Mesendoderm (in vitro differentiated cells): ENCODE measurements at regions not wholly inside any gene's neighbourhood (a gene's known extent, or its start where the extent isn't known, plus 50 kb on each side); places are given as distances from the start of the nearest gene placed in this dataset.
A peak's percentile ranks its signal among the peaks of the same experiment; 100 is the strongest.

Experiments used
- DNase-seq: peaks from one replicate; pipeline ENCODE4 v3.0.0; 2013
- H2AK5ac ChIP-seq: 2 replicates; pipeline ENCODE4 v1.6.1; 2013; ENCODE audit warnings: low read length, inconsistent platforms
- H2BK120ac ChIP-seq: 2 replicates; pipeline ENCODE4 v1.6.1; 2013; ENCODE audit warnings: low read depth, mild to moderate bottlenecking, low read length, moderate library complexity, mixed read lengths
- H2BK15ac ChIP-seq: replicated peaks from 2 replicates; pipeline ENCODE4 v1.6.1; 2013; ENCODE audit warnings: low read depth, mild to moderate bottlenecking, moderate library complexity
- H2BK5ac ChIP-seq: 2 replicates; pipeline ENCODE4 v1.6.1; 2013; ENCODE audit warnings: low read length, inconsistent platforms
- H3K18ac ChIP-seq: 2 replicates; pipeline ENCODE4 v1.6.1; 2013; ENCODE audit warnings: mild to moderate bottlenecking, low read length, mixed read lengths
- H3K23ac ChIP-seq: one replicate; pipeline ENCODE4 v1.6.1; 2013; ENCODE audit warnings: low read length
- H3K27ac ChIP-seq: 2 replicates; pipeline ENCODE4 v1.5.1; 2013; ENCODE audit warnings: low read depth, mild to moderate bottlenecking, inconsistent platforms, low read length, moderate library complexity
- H3K27me3 ChIP-seq: 2 replicates; pipeline ENCODE4 v1.6.1; 2013; ENCODE audit warnings: low read length, control low read depth, mild to moderate bottlenecking, inconsistent platforms; ENCODE audit not compliant: insufficient read depth, poor library complexity
- H3K36me3 ChIP-seq: 2 replicates; pipeline ENCODE4 v1.6.1; 2013; ENCODE audit warnings: low read length, inconsistent platforms; ENCODE audit not compliant: control insufficient read depth, insufficient read depth
- H3K4ac ChIP-seq: one replicate; pipeline ENCODE4 v1.6.1; 2013; ENCODE audit warnings: low read depth, mild to moderate bottlenecking, low read length, moderate library complexity
- H3K4me1 ChIP-seq: 2 replicates; pipeline ENCODE4 v1.6.1; 2013; ENCODE audit warnings: low read depth, low read length, inconsistent platforms; ENCODE audit not compliant: control insufficient read depth
- H3K4me2 ChIP-seq: 2 replicates; pipeline ENCODE4 v1.6.1; 2013; ENCODE audit warnings: low read length
- H3K4me3 ChIP-seq: 2 replicates; pipeline ENCODE4 v1.5.1; 2013; ENCODE audit warnings: mild to moderate bottlenecking, low read length
- H3K56ac ChIP-seq: one replicate; pipeline ENCODE4 v1.6.1; 2013; ENCODE audit warnings: low read length
- H3K79me1 ChIP-seq: 2 replicates; pipeline ENCODE4 v1.6.1; 2013; ENCODE audit warnings: low read length, inconsistent platforms
- H3K79me2 ChIP-seq: 2 replicates; pipeline ENCODE4 v1.6.1; 2013; ENCODE audit warnings: mild to moderate bottlenecking, low read length; ENCODE audit not compliant: control insufficient read depth, insufficient read depth
- H3K9ac ChIP-seq: 2 replicates; pipeline ENCODE4 v1.6.1; 2013; ENCODE audit warnings: low read length, inconsistent platforms
- H4K5ac ChIP-seq: one replicate; pipeline ENCODE4 v1.6.1; 2013; ENCODE audit warnings: low read length
- H4K8ac ChIP-seq: one replicate; pipeline ENCODE4 v1.6.1; 2013; ENCODE audit warnings: low read depth, mild to moderate bottlenecking, control low read depth, low read length, moderate library complexity
- WGBS: extraction: QIAGEN DNeasy Blood & Tissue Kit; methylation state at CpG from one replicate; pipeline ENCODE4 v1.1.7; 2013; ENCODE audit warnings: low lambda C conversion rate, missing lambda C conversion rate; ENCODE audit not compliant: insufficient coverage; ENCODE audit errors: extremely low coverage; 5-methylcytosine and 5-hydroxymethylcytosine counted together

DNA sequence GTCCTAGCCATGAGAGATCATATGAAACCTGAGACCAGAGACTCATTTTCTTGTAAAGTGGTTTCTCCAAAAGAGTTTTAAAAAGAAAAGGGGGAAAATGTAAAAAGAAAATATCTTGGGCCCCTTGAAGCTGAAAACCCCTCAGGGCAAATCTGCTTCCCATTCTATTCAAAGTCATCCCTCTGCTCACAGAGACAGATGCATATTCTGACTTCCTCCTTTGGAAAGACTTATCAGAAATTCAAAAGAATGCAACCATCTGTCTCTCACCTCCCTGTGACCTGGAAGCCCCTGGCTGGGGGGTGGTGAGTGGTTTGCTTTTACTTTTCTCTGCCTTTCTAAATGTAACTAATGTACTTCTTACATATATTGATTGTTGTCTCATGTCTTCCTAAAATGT is 1154.8 kb downstream of the NSUN3 start:
- H4K5ac ChIP-seq = no peak overlapping the region
- H3K27me3 ChIP-seq = no peaks in the 10 kb centered on the region
- no peak overlapping the region for H3K23ac ChIP-seq
- H3K4ac ChIP-seq = no peak overlapping the region
- H3K79me1 ChIP-seq = no peaks in the 10 kb centered on the region
- no peaks in the 10 kb centered on the region for H3K4me1 ChIP-seq
- H3K4me3 ChIP-seq = no peak overlapping the region
- DNase-seq = peak; percentile 66
- H3K36me3 ChIP-seq = no peaks in the 10 kb centered on the region
- H3K27ac ChIP-seq = peak overlapping the region; percentile 73
- H3K56ac ChIP-seq = no peak overlapping the region
- no peak overlapping the region for H2BK15ac ChIP-seq
- H3K79me2 ChIP-seq = no peaks in the 10 kb centered on the region
- H3K9ac ChIP-seq = no peak overlapping the region
- H3K18ac ChIP-seq = no peak overlapping the region
- no peak overlapping the region for H2AK5ac ChIP-seq
- peak overlapping the region; percentile 55 for H2BK5ac ChIP-seq
- H3K4me2 ChIP-seq = no peak overlapping the region
- H4K8ac ChIP-seq = no peak overlapping the region
- peak overlapping the region; percentile 54 for H2BK120ac ChIP-seq

DNA sequence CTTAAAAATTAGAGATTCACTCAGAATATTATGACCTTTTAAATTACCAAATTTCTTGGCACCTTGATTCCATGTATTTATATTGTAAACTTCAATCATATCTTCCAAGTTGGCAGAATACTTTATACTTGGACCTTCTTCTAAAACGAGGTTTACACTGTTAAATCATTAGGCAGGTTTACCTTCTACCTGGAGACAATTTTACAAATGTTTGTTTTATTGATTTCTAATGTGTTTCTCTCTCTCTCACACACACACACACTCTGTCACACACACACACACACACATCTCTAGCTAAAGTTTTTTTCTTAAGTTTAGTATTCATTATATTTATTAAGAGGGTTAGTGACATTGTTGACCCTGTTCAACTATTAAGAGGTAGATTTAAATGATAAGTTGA is 1155.6 kb downstream of the NSUN3 start:
- Histone ChIP-seq H3K4me2 (no peak overlapping the region), H2BK15ac (no peak overlapping the region), H3K4ac (no peak overlapping the region), H3K9ac (no peak overlapping the region), H3K23ac (no peak overlapping the region), H3K56ac (no peak overlapping the region), H3K79me1 (no peaks in the 10 kb centered on the region), H3K4me1 (no peaks in the 10 kb centered on the region), H3K27me3 (no peaks in the 10 kb centered on the region), H3K79me2 (no peaks in the 10 kb centered on the region), H3K36me3 (no peaks in the 10 kb centered on the region), H2AK5ac (no peak overlapping the region), H3K27ac (no peak overlapping the region), H2BK120ac (no peak overlapping the region), H3K4me3 (no peak overlapping the region), H4K5ac (no peak overlapping the region), H3K18ac (no peak overlapping the region), H2BK5ac (no peak overlapping the region), H4K8ac (no peak overlapping the region)
- DNase-seq = no peak
- no CpG with 5 or more reads among the region's 1 CpG for WGBS

- H3K56ac ChIP-seq = no peak overlapping the region
- no peak overlapping the region for H3K4me2 ChIP-seq
- DNase-seq = no peak
- no peak overlapping the region for H4K8ac ChIP-seq
- no peak overlapping the region for H2AK5ac ChIP-seq
- no peak overlapping the region for H4K5ac ChIP-seq
- no peaks in the 10 kb centered on the region for H3K4me1 ChIP-seq
- H2BK120ac ChIP-seq = no peak overlapping the region
- no peak overlapping the region for H2BK5ac ChIP-seq
- no peak overlapping the region for H3K23ac ChIP-seq
- no peak overlapping the region for H3K9ac ChIP-seq
- no CpG with 5 or more reads among the region's 5 CpGs for WGBS
- no peak overlapping the region for H3K27ac ChIP-seq
- H3K27me3 ChIP-seq = no peaks in the 10 kb centered on the region
- no peak overlapping the region for H3K4me3 ChIP-seq
- no peak overlapping the region for H3K18ac ChIP-seq
- no peak overlapping the region for H3K4ac ChIP-seq
- no peaks in the 10 kb centered on the region for H3K36me3 ChIP-seq
- H3K79me2 ChIP-seq = no peaks in the 10 kb centered on the region
- H3K79me1 ChIP-seq = no peaks in the 10 kb centered on the region
- H2BK15ac ChIP-seq = no peak overlapping the region
Measured at GRCh38 chr3:95226437-95226836, 1163.6 kb downstream of the NSUN3 start.

- no peak overlapping the region for H3K27ac ChIP-seq
- H2BK120ac ChIP-seq = no peak overlapping the region
- H3K4ac ChIP-seq = no peak overlapping the region
- H2BK15ac ChIP-seq = no peak overlapping the region
- no peaks in the 10 kb centered on the region for H3K79me1 ChIP-seq
- H3K36me3 ChIP-seq = no peaks in the 10 kb centered on the region
- H3K23ac ChIP-seq = no peak overlapping the region
- H3K27me3 ChIP-seq = no peaks in the 10 kb centered on the region
- no peaks in the 10 kb centered on the region for H3K4me1 ChIP-seq
- no peak overlapping the region for H3K9ac ChIP-seq
- WGBS = no CpG with 5 or more reads among the region's 4 CpGs
- H3K79me2 ChIP-seq = no peaks in the 10 kb centered on the region
- DNase-seq = no peak
- no peak overlapping the region for H2AK5ac ChIP-seq
- no peak overlapping the region for H3K56ac ChIP-seq
- H3K4me2 ChIP-seq = no peak overlapping the region
- no peak overlapping the region for H4K8ac ChIP-seq
- no peak overlapping the region for H3K18ac ChIP-seq
- H2BK5ac ChIP-seq = no peak overlapping the region
- no peak overlapping the region for H3K4me3 ChIP-seq
- no peak overlapping the region for H4K5ac ChIP-seq
Measured at GRCh38 chr3:95227092-95227491, 1164.2 kb downstream of the NSUN3 start.

DNA sequence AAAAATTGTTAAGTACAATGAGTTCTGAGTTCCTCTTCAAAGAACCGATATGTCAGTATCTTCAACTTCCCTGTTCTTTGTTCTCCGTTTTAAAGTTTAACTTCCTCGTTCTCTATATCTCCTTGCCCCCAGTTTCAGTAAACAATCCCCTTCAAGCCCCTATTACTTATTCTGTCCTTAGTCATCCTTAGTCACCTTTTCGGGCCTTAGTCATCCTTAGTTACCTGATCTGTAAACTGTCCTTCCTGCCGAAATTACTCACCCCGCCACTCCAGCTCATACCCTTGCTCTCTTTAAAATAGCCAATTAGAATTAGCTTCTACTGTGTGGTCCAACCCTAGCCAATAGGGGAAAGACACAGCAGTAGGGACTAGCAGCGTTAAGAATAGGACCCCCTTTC is 1165.6 kb downstream of the NSUN3 start:
- Histone ChIP-seq H3K4me3 (no peak overlapping the region), H3K79me1 (no peaks in the 10 kb centered on the region), H3K4me2 (no peak overlapping the region), H2BK15ac (no peak overlapping the region), H2BK120ac (no peak overlapping the region), H3K4me1 (no peaks in the 10 kb centered on the region), H2AK5ac (no peak overlapping the region), H3K27me3 (no peaks in the 10 kb centered on the region), H2BK5ac (no peak overlapping the region), H3K23ac (no peak overlapping the region), H3K9ac (no peak overlapping the region), H4K5ac (no peak overlapping the region), H3K79me2 (no peaks in the 10 kb centered on the region), H3K4ac (no peak overlapping the region), H3K27ac (no peak overlapping the region), H3K56ac (no peak overlapping the region), H4K8ac (no peak overlapping the region), H3K18ac (no peak overlapping the region), H3K36me3 (no peaks in the 10 kb centered on the region)
- WGBS = no CpG with 5 or more reads among the region's 7 CpGs
- no peak for DNase-seq

DNA sequence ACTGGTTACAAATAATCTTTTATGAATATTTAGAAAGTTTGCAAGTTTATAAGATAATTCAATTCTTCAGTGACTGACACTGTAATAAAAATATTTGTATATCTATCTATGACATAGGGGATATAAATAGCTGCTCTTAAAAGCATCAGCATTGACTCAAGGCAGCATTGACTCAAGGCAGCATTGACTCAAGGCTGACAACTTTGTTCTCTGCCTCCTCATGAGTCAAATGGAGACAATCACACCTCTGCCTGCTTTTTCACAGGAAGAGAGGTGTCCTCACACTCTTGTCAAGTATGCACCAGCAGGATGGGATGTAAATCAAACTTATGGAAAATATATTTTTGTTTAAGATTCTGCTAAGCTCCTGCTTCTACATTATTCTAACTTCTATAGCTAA is 1173.1 kb downstream of the NSUN3 start:
- no peaks in the 10 kb centered on the region for H3K27me3 ChIP-seq
- no peaks in the 10 kb centered on the region for H3K79me2 ChIP-seq
- H2AK5ac ChIP-seq = no peak overlapping the region
- no peak overlapping the region for H4K5ac ChIP-seq
- H3K56ac ChIP-seq = no peak overlapping the region
- H4K8ac ChIP-seq = no peak overlapping the region
- H3K4me3 ChIP-seq = no peak overlapping the region
- no peak overlapping the region for H2BK15ac ChIP-seq
- H3K4me1 ChIP-seq = no peaks in the 10 kb centered on the region
- DNase-seq = peak; percentile 32
- no peak overlapping the region for H3K23ac ChIP-seq
- no peak overlapping the region for H3K27ac ChIP-seq
- H2BK120ac ChIP-seq = no peak overlapping the region
- H3K4ac ChIP-seq = no peak overlapping the region
- H3K4me2 ChIP-seq = no peak overlapping the region
- no peaks in the 10 kb centered on the region for H3K79me1 ChIP-seq
- H2BK5ac ChIP-seq = no peak overlapping the region
- no peak overlapping the region for H3K18ac ChIP-seq
- no peaks in the 10 kb centered on the region for H3K36me3 ChIP-seq
- no peak overlapping the region for H3K9ac ChIP-seq
